Activated T-cell treated with anti-CD3 and anti-CD28 coated beads, Interleukin-2, amount 50 U/mL, for 72 hours (primary cell): ENCODE measurements at regions not wholly inside any gene's neighbourhood (a gene's known extent, or its start where the extent isn't known, plus 50 kb on each side); places are given as distances from the start of the nearest gene placed in this dataset.

ENCODE experiments used
- ATAC-seq, 2 donors: fragments of 150-1000 bp; cut with Tn5 transposase; replicated peaks in 1 of 2; 2 replicates each; pipeline ENCODE4 v1.10.0; 2021; ENCODE audit warnings: moderate library complexity in 2 of 2, mild to moderate bottlenecking in 1 of 2
- DNase-seq, 2 donors: peaks; one replicate each; pipeline ENCODE4 v3.0.0; 2021 to 2022; ENCODE audit warnings: mixed read lengths in 1 of 2
- H3K27ac Mint-ChIP-seq: one replicate; pipeline ENCODE4 v1.8.0; 2022; ENCODE audit warnings: mild to moderate bottlenecking, moderate library complexity, mixed read lengths
- H3K27me3 Mint-ChIP-seq: one replicate; pipeline ENCODE4 v1.8.0; 2022; ENCODE audit warnings: low read depth, mixed read lengths
- H3K36me3 Mint-ChIP-seq, 2 donors: one replicate each; pipeline ENCODE4 v1.8.0; 2022; ENCODE audit warnings: mixed read lengths in 2 of 2, mild to moderate bottlenecking in 1 of 2; ENCODE audit not compliant: insufficient read depth in 2 of 2
- H3K4me1 Mint-ChIP-seq: one replicate; pipeline ENCODE4 v1.8.0; 2022; ENCODE audit warnings: low read depth, mixed read lengths
- H3K4me3 Mint-ChIP-seq, 2 donors: one replicate each; pipeline ENCODE4 v1.8.0; 2022; ENCODE audit warnings: mild to moderate bottlenecking in 2 of 2, mixed read lengths in 2 of 2, moderate library complexity in 2 of 2
- H3K9me3 Mint-ChIP-seq, 2 donors: one replicate each; pipeline ENCODE4 v1.8.0; 2022; ENCODE audit warnings: mixed read lengths in 2 of 2

GRCh38 chr11:88231894-88232482 lies 56.7 kb upstream of the RAB38 start:
- H3K9me3 Mint-ChIP-seq: peaks cover 16 to 23% of the 10 kb centered on the region in 2 donors
- no peak overlapping the region for H3K27ac Mint-ChIP-seq
- no peak overlapping the region for H3K4me3 Mint-ChIP-seq
- no peaks in the 10 kb centered on the region for H3K4me1 Mint-ChIP-seq
- H3K36me3 Mint-ChIP-seq: peaks cover 19 to 23% of the 10 kb centered on the region in 2 donors
- DNase-seq (peak; percentile 11 to 24), ATAC-seq (peak; percentile 52 to 54)
- H3K27me3 Mint-ChIP-seq: no peaks in the 10 kb centered on the region

GRCh38 chr11:88229303-88229702 lies 54.1 kb upstream of the RAB38 start:
- H3K4me3 Mint-ChIP-seq: no peak overlapping the region
- ATAC-seq (no peak), DNase-seq (no peak)
- H3K4me1 Mint-ChIP-seq: no peaks in the 10 kb centered on the region
- no peaks in the 10 kb centered on the region for H3K27me3 Mint-ChIP-seq
- peaks cover 17 to 32% of the 10 kb centered on the region in 2 donors for H3K9me3 Mint-ChIP-seq
- H3K36me3 Mint-ChIP-seq: peaks cover 21 to 31% of the 10 kb centered on the region in 2 donors
- H3K27ac Mint-ChIP-seq: no peak overlapping the region
